ENCODE measurements at regions not wholly inside any gene's neighbourhood (a gene's known extent, or its start where the extent isn't known, plus 50 kb on each side); places are given as distances from the start of the nearest gene placed in this dataset.

- H3K4me1 ChIP-seq (ENCODE audit: control insufficient read depth, insufficient read depth, low read length): no peaks in the 10 kb centered on the region
- WGBS (ENCODE audit: insufficient coverage): 83% methylated on average over 4 of the region's 4 CpGs
- ATAC-seq: no peak
- intact Hi-C loops (cut with micrococcal nuclease): no loop called here
- no peak for TF ChIP-seq CTCF (IDR thresholded peaks at IDR 0.05)
- Mint-ChIP-seq H3K36me3 (peaks cover 8% of the 10 kb centered on the region), H3K4me3 (no peak overlapping the region), H3K4me1 (peaks cover 0 to 17% of the 10 kb centered on the region in 2 donors), H3K9me3 (peaks cover 3% of the 10 kb centered on the region in 2 donors), H3K27me3 (ENCODE audit: low read depth in 2 of 2) (peaks cover 0 to 3% of the 10 kb centered on the region in 2 donors), H3K27ac (no peak overlapping the region)
- H3K9me3 ChIP-seq (ENCODE audit: control insufficient read depth, insufficient read depth, low read length): no peaks in the 10 kb centered on the region
- no peaks in the 10 kb centered on the region for H3K27me3 ChIP-seq (ENCODE audit: control insufficient read depth, insufficient read depth, low read length)
- no peaks in the 10 kb centered on the region for H3K36me3 ChIP-seq (ENCODE audit: control insufficient read depth, insufficient read depth, low read length)
- DNase-seq: no peak
- no peak overlapping the region for H3K4me3 ChIP-seq (ENCODE audit: low read length)
- no peak overlapping the region for H3K27ac ChIP-seq (ENCODE audit: low read length)
Measured at GRCh38 chr12:92489781-92490180, 213.0 kb upstream of the PLEKHG7 start.

DNA sequence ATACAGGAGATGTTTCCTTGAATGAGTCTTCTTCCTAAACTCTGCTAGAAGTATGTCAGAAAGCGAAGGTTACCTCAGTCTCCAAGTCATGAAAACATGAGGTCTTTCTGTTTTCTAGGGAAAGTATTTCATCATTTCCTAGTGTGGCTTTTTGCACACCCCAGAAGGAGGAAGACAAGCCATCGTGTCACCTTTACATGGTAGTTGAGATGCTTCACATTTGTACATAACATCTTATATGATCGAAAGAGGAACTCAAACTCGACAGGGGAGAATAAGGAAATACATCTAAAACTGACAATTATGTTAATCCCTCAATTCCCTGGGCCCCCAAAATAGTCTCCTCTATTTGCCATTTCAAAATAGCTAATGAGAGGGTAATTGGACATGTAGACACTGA is 214.1 kb upstream of the PLEKHG7 start:
- peaks cover 3% of the 10 kb centered on the region in 2 donors for H3K9me3 Mint-ChIP-seq
- ATAC-seq (no peak), DNase-seq (no peak)
- Histone ChIP-seq H3K9me3 (ENCODE audit: control insufficient read depth, insufficient read depth, low read length) (no peaks in the 10 kb centered on the region), H3K36me3 (ENCODE audit: control insufficient read depth, insufficient read depth, low read length) (no peaks in the 10 kb centered on the region), H3K4me3 (ENCODE audit: low read length) (no peak overlapping the region), H3K27me3 (ENCODE audit: control insufficient read depth, insufficient read depth, low read length) (no peaks in the 10 kb centered on the region), H3K4me1 (ENCODE audit: control insufficient read depth, insufficient read depth, low read length) (no peaks in the 10 kb centered on the region), H3K27ac (ENCODE audit: low read length) (peak overlapping the region; percentile 56)
- H3K4me3 Mint-ChIP-seq: no peak overlapping the region
- intact Hi-C loops (cut with micrococcal nuclease): no loop called here
- peaks cover 8% of the 10 kb centered on the region for H3K36me3 Mint-ChIP-seq
- H3K27me3 Mint-ChIP-seq (ENCODE audit: low read depth in 2 of 2): peaks cover 0 to 3% of the 10 kb centered on the region in 2 donors
- peaks cover 0 to 14% of the 10 kb centered on the region in 2 donors for H3K4me1 Mint-ChIP-seq
- 55% methylated on average over 2 of the region's 4 CpGs for WGBS (ENCODE audit: insufficient coverage)
- H3K27ac Mint-ChIP-seq: no peak overlapping the region
- TF ChIP-seq CTCF (IDR thresholded peaks at IDR 0.05): no peak

GRCh38 chr12:92487138-92487485 is 215.7 kb upstream of the PLEKHG7 start:
- Histone ChIP-seq H3K27me3 (ENCODE audit: control insufficient read depth, insufficient read depth, low read length) (no peaks in the 10 kb centered on the region), H3K4me1 (ENCODE audit: control insufficient read depth, insufficient read depth, low read length) (no peaks in the 10 kb centered on the region), H3K4me3 (ENCODE audit: low read length) (no peak overlapping the region), H3K9me3 (ENCODE audit: control insufficient read depth, insufficient read depth, low read length) (no peaks in the 10 kb centered on the region), H3K27ac (ENCODE audit: low read length) (peak overlapping the region; percentile 9), H3K36me3 (ENCODE audit: control insufficient read depth, insufficient read depth, low read length) (no peaks in the 10 kb centered on the region)
- H3K4me1 Mint-ChIP-seq: peaks cover 0 to 12% of the 10 kb centered on the region in 2 donors
- H3K27me3 Mint-ChIP-seq (ENCODE audit: low read depth in 2 of 2): peaks cover 0 to 3% of the 10 kb centered on the region in 2 donors
- H3K4me3 Mint-ChIP-seq: no peak overlapping the region
- ATAC-seq (no peak), DNase-seq (no peak)
- H3K27ac Mint-ChIP-seq: no peak overlapping the region
- H3K36me3 Mint-ChIP-seq: peaks cover 8% of the 10 kb centered on the region
- TF ChIP-seq CTCF (IDR thresholded peaks at IDR 0.05): no peak
- intact Hi-C loops (cut with micrococcal nuclease): no loop called here
- H3K9me3 Mint-ChIP-seq: peaks cover 3 to 5% of the 10 kb centered on the region in 2 donors

GRCh38 chr12:92486443-92487137 is 216.2 kb upstream of the PLEKHG7 start:
- Histone ChIP-seq H3K27ac (ENCODE audit: low read length) (peak overlapping the region; percentile 9), H3K4me3 (ENCODE audit: low read length) (no peak overlapping the region), H3K27me3 (ENCODE audit: control insufficient read depth, insufficient read depth, low read length) (no peaks in the 10 kb centered on the region), H3K4me1 (ENCODE audit: control insufficient read depth, insufficient read depth, low read length) (no peaks in the 10 kb centered on the region), H3K9me3 (ENCODE audit: control insufficient read depth, insufficient read depth, low read length) (no peaks in the 10 kb centered on the region), H3K36me3 (ENCODE audit: control insufficient read depth, insufficient read depth, low read length) (no peaks in the 10 kb centered on the region)
- H3K9me3 Mint-ChIP-seq: peaks cover under 1 to 2% of the 10 kb centered on the region in 2 donors
- 100% methylated on average over 1 of the region's 3 CpGs for WGBS (ENCODE audit: insufficient coverage)
- H3K36me3 Mint-ChIP-seq: peaks cover 3% of the 10 kb centered on the region
- H3K4me3 Mint-ChIP-seq: no peak overlapping the region
- TF ChIP-seq CTCF (IDR thresholded peaks at IDR 0.05): no peak
- DNase-seq: no peak
- intact Hi-C loops (cut with micrococcal nuclease): no loop called here
- H3K27me3 Mint-ChIP-seq (ENCODE audit: low read depth in 2 of 2): peaks cover 0 to 3% of the 10 kb centered on the region in 2 donors
- no peak overlapping the region for H3K27ac Mint-ChIP-seq
- peaks cover 0 to 12% of the 10 kb centered on the region in 2 donors for H3K4me1 Mint-ChIP-seq
- ATAC-seq: no peak

Data from natural killer cell (primary cell).